Breast epithelium (tissue), 4 donors: ENCODE measurements at regions not wholly inside any gene's neighbourhood (a gene's known extent, or its start where the extent isn't known, plus 50 kb on each side); places are given as distances from the start of the nearest gene placed in this dataset.

Source experiments
- DNase-seq, 2 donors: peaks; one replicate each; pipeline ENCODE4 v3.0.0-alpha.2; 2019; ENCODE audit warnings: low spot score in 2 of 2
- H3K27ac ChIP-seq, 2 donors: fragments of 200-600 bp; sonication (generic) in 1 of 2; one replicate each; pipeline ENCODE4 v1.5.1; 2016 to 2019; ENCODE audit warnings: mild to moderate bottlenecking in 1 of 2
- H3K27me3 ChIP-seq, 2 donors: fragments of 200-600 bp; sonication (generic) in 1 of 2; one replicate each; pipeline versions ENCODE4 v1.5.1 to v1.6.0; 2017 to 2019; ENCODE audit warnings: control low read depth in 1 of 2, mild to moderate bottlenecking in 1 of 2
- H3K36me3 ChIP-seq: fragments of 200-600 bp; one replicate; pipeline ENCODE4 v1.5.1; 2019
- H3K4me1 ChIP-seq, 2 donors: fragments of 200-600 bp; sonication (generic); one replicate each; pipeline ENCODE4 v1.5.1; 2016 to 2019; ENCODE audit warnings: control low read depth in 1 of 2
- H3K4me3 ChIP-seq, 3 donors: fragments of 200-600 bp; sonication (generic); 1 replicate in 2 of 3; 2 replicates in 1 of 3; pipeline ENCODE4 v1.5.1; 2016 to 2019; ENCODE audit warnings: mild to moderate bottlenecking in 3 of 3, moderate library complexity in 2 of 3
- H3K9me3 ChIP-seq, 2 donors: fragments of 200-600 bp; sonication (generic) in 1 of 2; one replicate each; pipeline ENCODE4 v1.5.1; 2016 to 2019; ENCODE audit warnings: control low read depth in 1 of 2
- CTCF ChIP-seq, 3 donors: fragments of 450-650 bp; IDR thresholded peaks; one replicate each; pipeline ENCODE4 v1.5.1; 2016 to 2017; ENCODE audit warnings: antibody characterized with exemption in 3 of 3, mild to moderate bottlenecking in 3 of 3, moderate library complexity in 3 of 3
- POLR2A ChIP-seq: fragments of 450-650 bp; IDR thresholded peaks from one replicate; pipeline ENCODE4 v1.6.1; 2016; ENCODE audit warnings: antibody characterized with exemption, mild to moderate bottlenecking, moderate library complexity
- POLR2AphosphoS5 ChIP-seq, 3 donors: sonication (generic); formaldehyde crosslinking; IDR thresholded peaks; one replicate each; pipeline ENCODE4 v1.6.1; 2017; ENCODE audit warnings: antibody characterized with exemption in 3 of 3
- intact Hi-C: fragments of 100-400 bp; cut with DNase I; formaldehyde crosslinking; loops from one replicate; pipeline ENCODE4 v1.15.1; 2023; ENCODE audit warnings: low total_unique reads

GRCh38 chr5:163660486-163660885, 155.1 kb downstream of the MAT2B start:
- H3K27ac ChIP-seq: no peak overlapping the region
- H3K4me3 ChIP-seq: no peak overlapping the region
- H3K9me3 ChIP-seq: no peaks in the 10 kb centered on the region
- TF ChIP-seq CTCF (IDR thresholded peaks at IDR 0.05) (no peak), POLR2A (no peak), POLR2AphosphoS5 (IDR thresholded peaks at IDR 0.05) (no peak)
- DNase-seq: no peak
- intact Hi-C loops: no loop called here
- H3K4me1 ChIP-seq: no peaks in the 10 kb centered on the region
- H3K36me3 ChIP-seq: no peaks in the 10 kb centered on the region
- no peaks in the 10 kb centered on the region for H3K27me3 ChIP-seq

- H3K27me3 ChIP-seq: no peaks in the 10 kb centered on the region
- H3K36me3 ChIP-seq: no peaks in the 10 kb centered on the region
- no peaks in the 10 kb centered on the region for H3K4me1 ChIP-seq
- H3K27ac ChIP-seq: no peak overlapping the region
- H3K9me3 ChIP-seq: no peaks in the 10 kb centered on the region
- no peak overlapping the region for H3K4me3 ChIP-seq
- TF ChIP-seq CTCF (IDR thresholded peaks at IDR 0.05) (no peak), POLR2AphosphoS5 (IDR thresholded peaks at IDR 0.05) (no peak), POLR2A (no peak)
- intact Hi-C loops: no loop called here
- DNase-seq: no peak
Observed at GRCh38 chr5:163661360-163661759, 155.9 kb downstream of the MAT2B start.

GRCh38 chr5:163670036-163670435, 164.6 kb downstream of the MAT2B start:
- no peak overlapping the region for H3K27ac ChIP-seq
- no peaks in the 10 kb centered on the region for H3K36me3 ChIP-seq
- no peaks in the 10 kb centered on the region for H3K4me1 ChIP-seq
- TF ChIP-seq POLR2AphosphoS5 (IDR thresholded peaks at IDR 0.05) (no peak), CTCF (IDR thresholded peaks at IDR 0.05) (no peak), POLR2A (no peak)
- intact Hi-C loops: no loop called here
- DNase-seq: no peak
- no peaks in the 10 kb centered on the region for H3K9me3 ChIP-seq
- H3K27me3 ChIP-seq: no peaks in the 10 kb centered on the region
- no peak overlapping the region for H3K4me3 ChIP-seq

GRCh38 chr5:163677092-163677491, 171.7 kb downstream of the MAT2B start:
- Histone ChIP-seq H3K27ac (no peak overlapping the region), H3K4me3 (no peak overlapping the region), H3K36me3 (no peaks in the 10 kb centered on the region), H3K4me1 (no peaks in the 10 kb centered on the region), H3K27me3 (no peaks in the 10 kb centered on the region), H3K9me3 (no peaks in the 10 kb centered on the region)
- TF ChIP-seq POLR2AphosphoS5 (IDR thresholded peaks at IDR 0.05): no peak
- TF ChIP-seq CTCF (IDR thresholded peaks at IDR 0.05): no peak
- TF ChIP-seq POLR2A: no peak
- intact Hi-C loops: no loop called here
- DNase-seq: no peak

- no peak overlapping the region for H3K27ac ChIP-seq
- intact Hi-C loops: no loop called here
- H3K36me3 ChIP-seq: no peaks in the 10 kb centered on the region
- no peak for DNase-seq
- H3K9me3 ChIP-seq: no peaks in the 10 kb centered on the region
- H3K4me3 ChIP-seq: no peak overlapping the region
- TF ChIP-seq CTCF (IDR thresholded peaks at IDR 0.05) (no peak), POLR2A (no peak), POLR2AphosphoS5 (IDR thresholded peaks at IDR 0.05) (no peak)
- no peaks in the 10 kb centered on the region for H3K27me3 ChIP-seq
- H3K4me1 ChIP-seq: no peaks in the 10 kb centered on the region
Observed at GRCh38 chr5:163682234-163682633, 176.8 kb downstream of the MAT2B start.
